GM23338 (cell line): ENCODE measurements at regions not wholly inside any gene's neighbourhood (a gene's known extent, or its start where the extent isn't known, plus 50 kb on each side); places are given as distances from the start of the nearest gene placed in this dataset.

Experiments
- ATAC-seq: fragments of 200-7000 bp; cut with Tn5 transposase; 3 replicates; pipeline ENCODE4 v1.9.1; 2020
- DNase-seq: peaks from one replicate; pipeline ENCODE4 v3.0.0-alpha.2; 2015; ENCODE audit warnings: low spot score
- H2AFZ ChIP-seq: fragments of 200-600 bp; sonication (generic); 2 replicates; pipeline ENCODE4 v1.8.0; 2016; ENCODE audit warnings: antibody characterized with exemption, mild to moderate bottlenecking, moderate library complexity
- H3F3A ChIP-seq: fragments of 200-600 bp; sonication (generic); replicated peaks from 2 replicates; pipeline ENCODE4 v1.8.0; 2017; ENCODE audit warnings: antibody characterized with exemption, mixed run types, low read depth
- H3K27ac ChIP-seq: fragments of 200-600 bp; sonication (generic); 2 replicates; pipeline ENCODE4 v1.6.1; 2016; ENCODE audit warnings: low read depth
- H3K27me3 ChIP-seq: fragments of 200-600 bp; sonication (generic); 2 replicates; pipeline ENCODE4 v1.8.0; 2016; ENCODE audit warnings: mild to moderate bottlenecking, mixed run types, moderate library complexity; ENCODE audit not compliant: insufficient read depth
- H3K36me3 ChIP-seq: fragments of 200-600 bp; sonication (generic); 2 replicates; pipeline ENCODE4 v1.8.0; 2016; ENCODE audit warnings: mild to moderate bottlenecking; ENCODE audit not compliant: insufficient read depth
- H3K4me1 ChIP-seq: fragments of 200-600 bp; sonication (generic); 2 replicates; pipeline ENCODE4 v1.8.0; 2016; ENCODE audit warnings: mild to moderate bottlenecking, moderate library complexity; ENCODE audit not compliant: insufficient read depth
- H3K4me2 ChIP-seq: fragments of 200-600 bp; sonication (generic); 2 replicates; pipeline ENCODE4 v1.7.1; 2017; ENCODE audit warnings: mixed run types
- H3K4me3 ChIP-seq: fragments of 200-600 bp; sonication (generic); 2 replicates; pipeline ENCODE4 v1.6.1; 2016; ENCODE audit warnings: mixed run types
- H3K79me2 ChIP-seq: fragments of 200-600 bp; sonication (generic); replicated peaks from 2 replicates; pipeline ENCODE4 v1.8.0; 2017; ENCODE audit warnings: mild to moderate bottlenecking; ENCODE audit not compliant: insufficient read depth
- H3K9me2 ChIP-seq: fragments of 200-600 bp; sonication (generic); 2 replicates; pipeline ENCODE4 v1.8.0; 2017; ENCODE audit not compliant: insufficient read depth
- H4K20me1 ChIP-seq: fragments of 200-600 bp; sonication (generic); replicated peaks from 2 replicates; pipeline ENCODE4 v1.8.0; 2017; ENCODE audit warnings: mild to moderate bottlenecking; ENCODE audit not compliant: insufficient read depth
- H3K27ac Mint-ChIP-seq: 2 replicates; pipeline ENCODE4 v1.8.0; 2020; ENCODE audit warnings: inconsistent platforms, mild to moderate bottlenecking, moderate library complexity, mixed read lengths
- H3K27me3 Mint-ChIP-seq: 3 replicates; pipeline ENCODE4 v1.8.0; 2022; ENCODE audit warnings: low read depth, mild to moderate bottlenecking, moderate library complexity, mixed read lengths, inconsistent platforms; ENCODE audit not compliant: insufficient read depth, poor library complexity
- H3K36me3 Mint-ChIP-seq: 3 replicates; pipeline ENCODE4 v1.8.0; 2021; ENCODE audit warnings: low read depth, mild to moderate bottlenecking, inconsistent platforms, moderate library complexity, mixed read lengths
- H3K4me1 Mint-ChIP-seq: 3 replicates; pipeline ENCODE4 v1.8.0; 2020; ENCODE audit warnings: mild to moderate bottlenecking, inconsistent platforms, mixed read lengths
- H3K4me3 Mint-ChIP-seq: 3 replicates; pipeline ENCODE4 v1.8.0; 2021; ENCODE audit warnings: moderate library complexity, mild to moderate bottlenecking, inconsistent platforms, mixed read lengths
- H3K9me3 Mint-ChIP-seq: 3 replicates; pipeline ENCODE4 v1.8.0; 2020; ENCODE audit warnings: moderate library complexity, mild to moderate bottlenecking, inconsistent platforms, mixed read lengths
- CREB1 ChIP-seq: fragments of 250-450 bp; sonication (Bioruptor Pico); IDR thresholded peaks from 2 replicates; pipeline ENCODE4 v1.5.0; 2020; ENCODE audit warnings: low read depth, mild to moderate bottlenecking, moderate library complexity
- EZH2 ChIP-seq: fragments of 200-600 bp; sonication (generic); IDR thresholded peaks from one replicate; pipeline ENCODE4 v1.8.0; 2017; ENCODE audit warnings: antibody characterized with exemption, mild to moderate bottlenecking, low read depth; ENCODE audit not compliant: unreplicated experiment
- EZH2phosphoT487 ChIP-seq: fragments of 200-600 bp; sonication (generic); IDR thresholded peaks from one replicate; pipeline ENCODE4 v1.8.1; 2018; ENCODE audit warnings: antibody characterized with exemption; ENCODE audit not compliant: unreplicated experiment
- JUNB ChIP-seq: IDR thresholded peaks from one replicate; pipeline ENCODE4 v1.6.1; 2016; ENCODE audit warnings: antibody characterized with exemption; ENCODE audit not compliant: unreplicated experiment
- NANOG ChIP-seq: IDR thresholded peaks from 2 replicates; pipeline ENCODE4 v1.6.1; 2016; ENCODE audit warnings: antibody characterized with exemption, borderline replicate concordance
- POLR2AphosphoS5 ChIP-seq: IDR thresholded peaks from 2 replicates; pipeline ENCODE4 v1.6.1; 2016; ENCODE audit warnings: antibody characterized with exemption, low read depth
- STAT1 ChIP-seq: IDR thresholded peaks from one replicate; pipeline ENCODE4 v1.6.1; 2016; ENCODE audit warnings: antibody characterized with exemption; ENCODE audit not compliant: unreplicated experiment
- ZNF114 ChIP-seq: fragments of 250-450 bp; sonication (Bioruptor Pico); IDR thresholded peaks from 2 replicates; pipeline ENCODE4 v1.5.0; 2020; ENCODE audit warnings: mild to moderate bottlenecking, moderate library complexity
- ZNF331 ChIP-seq: fragments of 250-450 bp; sonication (Bioruptor Pico); IDR thresholded peaks from 2 replicates; pipeline ENCODE4 v1.5.0; 2020; ENCODE audit warnings: low read depth, mild to moderate bottlenecking, moderate library complexity
- TF ChIP-seq, protein P1 (sequence below): IDR thresholded peaks from one replicate; pipeline ENCODE4 v1.6.1; 2018; ENCODE audit warnings: antibody characterized with exemption; ENCODE audit not compliant: unreplicated experiment
- TF ChIP-seq, protein P2 (sequence below): IDR thresholded peaks from 2 replicates; pipeline ENCODE4 v1.6.1; 2016; ENCODE audit warnings: antibody characterized with exemption
- TF ChIP-seq, protein P3 (sequence below): fragments of 250-450 bp; sonication (Bioruptor Pico); IDR thresholded peaks from 2 replicates; pipeline ENCODE4 v1.5.0; 2020; ENCODE audit warnings: mild to moderate bottlenecking, moderate library complexity
- TF ChIP-seq, protein P4 (sequence below), 2 experiments: fragments of 200-600 bp in 1 of 2; sonication (generic) in 1 of 2; conservative IDR thresholded peaks; 2 replicates each; pipeline versions ENCODE4 v1.5.1 to v1.6.1; 2016 to 2017; ENCODE audit warnings: antibody characterized with exemption in 2 of 2, low read depth in 2 of 2, mild to moderate bottlenecking in 2 of 2, moderate library complexity in 1 of 2

DNA sequence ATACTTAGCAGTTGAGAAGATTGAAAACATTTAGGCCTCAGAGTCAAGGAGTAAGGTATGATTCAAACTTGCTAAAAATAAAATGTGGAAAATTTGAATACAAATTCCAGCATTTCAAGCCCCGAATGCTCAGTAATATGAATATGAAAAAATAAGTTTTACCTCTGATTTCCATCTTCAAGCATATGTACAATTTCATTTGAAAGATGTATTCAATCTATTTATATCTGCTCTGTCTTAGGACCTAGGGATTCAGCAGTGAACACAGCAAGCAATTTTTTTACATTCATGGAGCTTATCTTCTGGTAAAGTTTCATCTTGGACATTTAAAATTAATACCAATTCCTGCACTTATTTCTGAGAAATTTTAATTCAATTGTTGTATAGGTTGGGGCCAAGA, 262.7 kb upstream of the FOXQ1 start:
- no peaks in the 10 kb centered on the region for H3F3A ChIP-seq
- H3K4me2 ChIP-seq = no peak overlapping the region
- no peaks in the 10 kb centered on the region for H3K79me2 ChIP-seq
- no peak overlapping the region for H3K4me3 Mint-ChIP-seq
- H2AFZ ChIP-seq = no peak overlapping the region
- H3K27ac Mint-ChIP-seq = no peak overlapping the region
- no peak for ATAC-seq
- H3K9me2 ChIP-seq = peaks cover 17% of the 10 kb centered on the region; the same call in 1 of the 2 replicates
- H3K9me3 Mint-ChIP-seq = no peaks in the 10 kb centered on the region; the same call in 2 of the 3 replicates
- no peak for DNase-seq
- no peak overlapping the region for H3K4me3 ChIP-seq
- H3K4me1 ChIP-seq = no peaks in the 10 kb centered on the region
- H4K20me1 ChIP-seq = no peaks in the 10 kb centered on the region
- H3K36me3 Mint-ChIP-seq = no peaks in the 10 kb centered on the region
- no peaks in the 10 kb centered on the region for H3K27me3 Mint-ChIP-seq
- H3K27ac ChIP-seq = no peak overlapping the region
- no peaks in the 10 kb centered on the region for H3K36me3 ChIP-seq
- H3K27me3 ChIP-seq = no peaks in the 10 kb centered on the region
- no peaks in the 10 kb centered on the region for H3K4me1 Mint-ChIP-seq
- TF ChIP-seq STAT1 (no peak), JUNB (no peak), EZH2phosphoT487 (no peak), ZNF331 (CRISPR knock-in tag) (no peak), CREB1 (CRISPR knock-in tag) (no peak), ZNF114 (CRISPR knock-in tag) (no peak), POLR2AphosphoS5 (no peak), EZH2 (no peak), NANOG (no peak)
- TF ChIP-seq, protein P1, sequence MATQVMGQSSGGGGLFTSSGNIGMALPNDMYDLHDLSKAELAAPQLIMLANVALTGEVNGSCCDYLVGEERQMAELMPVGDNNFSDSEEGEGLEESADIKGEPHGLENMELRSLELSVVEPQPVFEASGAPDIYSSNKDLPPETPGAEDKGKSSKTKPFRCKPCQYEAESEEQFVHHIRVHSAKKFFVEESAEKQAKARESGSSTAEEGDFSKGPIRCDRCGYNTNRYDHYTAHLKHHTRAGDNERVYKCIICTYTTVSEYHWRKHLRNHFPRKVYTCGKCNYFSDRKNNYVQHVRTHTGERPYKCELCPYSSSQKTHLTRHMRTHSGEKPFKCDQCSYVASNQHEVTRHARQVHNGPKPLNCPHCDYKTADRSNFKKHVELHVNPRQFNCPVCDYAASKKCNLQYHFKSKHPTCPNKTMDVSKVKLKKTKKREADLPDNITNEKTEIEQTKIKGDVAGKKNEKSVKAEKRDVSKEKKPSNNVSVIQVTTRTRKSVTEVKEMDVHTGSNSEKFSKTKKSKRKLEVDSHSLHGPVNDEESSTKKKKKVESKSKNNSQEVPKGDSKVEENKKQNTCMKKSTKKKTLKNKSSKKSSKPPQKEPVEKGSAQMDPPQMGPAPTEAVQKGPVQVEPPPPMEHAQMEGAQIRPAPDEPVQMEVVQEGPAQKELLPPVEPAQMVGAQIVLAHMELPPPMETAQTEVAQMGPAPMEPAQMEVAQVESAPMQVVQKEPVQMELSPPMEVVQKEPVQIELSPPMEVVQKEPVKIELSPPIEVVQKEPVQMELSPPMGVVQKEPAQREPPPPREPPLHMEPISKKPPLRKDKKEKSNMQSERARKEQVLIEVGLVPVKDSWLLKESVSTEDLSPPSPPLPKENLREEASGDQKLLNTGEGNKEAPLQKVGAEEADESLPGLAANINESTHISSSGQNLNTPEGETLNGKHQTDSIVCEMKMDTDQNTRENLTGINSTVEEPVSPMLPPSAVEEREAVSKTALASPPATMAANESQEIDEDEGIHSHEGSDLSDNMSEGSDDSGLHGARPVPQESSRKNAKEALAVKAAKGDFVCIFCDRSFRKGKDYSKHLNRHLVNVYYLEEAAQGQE = no peak
- TF ChIP-seq, protein P2, sequence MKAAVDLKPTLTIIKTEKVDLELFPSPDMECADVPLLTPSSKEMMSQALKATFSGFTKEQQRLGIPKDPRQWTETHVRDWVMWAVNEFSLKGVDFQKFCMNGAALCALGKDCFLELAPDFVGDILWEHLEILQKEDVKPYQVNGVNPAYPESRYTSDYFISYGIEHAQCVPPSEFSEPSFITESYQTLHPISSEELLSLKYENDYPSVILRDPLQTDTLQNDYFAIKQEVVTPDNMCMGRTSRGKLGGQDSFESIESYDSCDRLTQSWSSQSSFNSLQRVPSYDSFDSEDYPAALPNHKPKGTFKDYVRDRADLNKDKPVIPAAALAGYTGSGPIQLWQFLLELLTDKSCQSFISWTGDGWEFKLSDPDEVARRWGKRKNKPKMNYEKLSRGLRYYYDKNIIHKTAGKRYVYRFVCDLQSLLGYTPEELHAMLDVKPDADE = no peak
- TF ChIP-seq, protein P3, sequence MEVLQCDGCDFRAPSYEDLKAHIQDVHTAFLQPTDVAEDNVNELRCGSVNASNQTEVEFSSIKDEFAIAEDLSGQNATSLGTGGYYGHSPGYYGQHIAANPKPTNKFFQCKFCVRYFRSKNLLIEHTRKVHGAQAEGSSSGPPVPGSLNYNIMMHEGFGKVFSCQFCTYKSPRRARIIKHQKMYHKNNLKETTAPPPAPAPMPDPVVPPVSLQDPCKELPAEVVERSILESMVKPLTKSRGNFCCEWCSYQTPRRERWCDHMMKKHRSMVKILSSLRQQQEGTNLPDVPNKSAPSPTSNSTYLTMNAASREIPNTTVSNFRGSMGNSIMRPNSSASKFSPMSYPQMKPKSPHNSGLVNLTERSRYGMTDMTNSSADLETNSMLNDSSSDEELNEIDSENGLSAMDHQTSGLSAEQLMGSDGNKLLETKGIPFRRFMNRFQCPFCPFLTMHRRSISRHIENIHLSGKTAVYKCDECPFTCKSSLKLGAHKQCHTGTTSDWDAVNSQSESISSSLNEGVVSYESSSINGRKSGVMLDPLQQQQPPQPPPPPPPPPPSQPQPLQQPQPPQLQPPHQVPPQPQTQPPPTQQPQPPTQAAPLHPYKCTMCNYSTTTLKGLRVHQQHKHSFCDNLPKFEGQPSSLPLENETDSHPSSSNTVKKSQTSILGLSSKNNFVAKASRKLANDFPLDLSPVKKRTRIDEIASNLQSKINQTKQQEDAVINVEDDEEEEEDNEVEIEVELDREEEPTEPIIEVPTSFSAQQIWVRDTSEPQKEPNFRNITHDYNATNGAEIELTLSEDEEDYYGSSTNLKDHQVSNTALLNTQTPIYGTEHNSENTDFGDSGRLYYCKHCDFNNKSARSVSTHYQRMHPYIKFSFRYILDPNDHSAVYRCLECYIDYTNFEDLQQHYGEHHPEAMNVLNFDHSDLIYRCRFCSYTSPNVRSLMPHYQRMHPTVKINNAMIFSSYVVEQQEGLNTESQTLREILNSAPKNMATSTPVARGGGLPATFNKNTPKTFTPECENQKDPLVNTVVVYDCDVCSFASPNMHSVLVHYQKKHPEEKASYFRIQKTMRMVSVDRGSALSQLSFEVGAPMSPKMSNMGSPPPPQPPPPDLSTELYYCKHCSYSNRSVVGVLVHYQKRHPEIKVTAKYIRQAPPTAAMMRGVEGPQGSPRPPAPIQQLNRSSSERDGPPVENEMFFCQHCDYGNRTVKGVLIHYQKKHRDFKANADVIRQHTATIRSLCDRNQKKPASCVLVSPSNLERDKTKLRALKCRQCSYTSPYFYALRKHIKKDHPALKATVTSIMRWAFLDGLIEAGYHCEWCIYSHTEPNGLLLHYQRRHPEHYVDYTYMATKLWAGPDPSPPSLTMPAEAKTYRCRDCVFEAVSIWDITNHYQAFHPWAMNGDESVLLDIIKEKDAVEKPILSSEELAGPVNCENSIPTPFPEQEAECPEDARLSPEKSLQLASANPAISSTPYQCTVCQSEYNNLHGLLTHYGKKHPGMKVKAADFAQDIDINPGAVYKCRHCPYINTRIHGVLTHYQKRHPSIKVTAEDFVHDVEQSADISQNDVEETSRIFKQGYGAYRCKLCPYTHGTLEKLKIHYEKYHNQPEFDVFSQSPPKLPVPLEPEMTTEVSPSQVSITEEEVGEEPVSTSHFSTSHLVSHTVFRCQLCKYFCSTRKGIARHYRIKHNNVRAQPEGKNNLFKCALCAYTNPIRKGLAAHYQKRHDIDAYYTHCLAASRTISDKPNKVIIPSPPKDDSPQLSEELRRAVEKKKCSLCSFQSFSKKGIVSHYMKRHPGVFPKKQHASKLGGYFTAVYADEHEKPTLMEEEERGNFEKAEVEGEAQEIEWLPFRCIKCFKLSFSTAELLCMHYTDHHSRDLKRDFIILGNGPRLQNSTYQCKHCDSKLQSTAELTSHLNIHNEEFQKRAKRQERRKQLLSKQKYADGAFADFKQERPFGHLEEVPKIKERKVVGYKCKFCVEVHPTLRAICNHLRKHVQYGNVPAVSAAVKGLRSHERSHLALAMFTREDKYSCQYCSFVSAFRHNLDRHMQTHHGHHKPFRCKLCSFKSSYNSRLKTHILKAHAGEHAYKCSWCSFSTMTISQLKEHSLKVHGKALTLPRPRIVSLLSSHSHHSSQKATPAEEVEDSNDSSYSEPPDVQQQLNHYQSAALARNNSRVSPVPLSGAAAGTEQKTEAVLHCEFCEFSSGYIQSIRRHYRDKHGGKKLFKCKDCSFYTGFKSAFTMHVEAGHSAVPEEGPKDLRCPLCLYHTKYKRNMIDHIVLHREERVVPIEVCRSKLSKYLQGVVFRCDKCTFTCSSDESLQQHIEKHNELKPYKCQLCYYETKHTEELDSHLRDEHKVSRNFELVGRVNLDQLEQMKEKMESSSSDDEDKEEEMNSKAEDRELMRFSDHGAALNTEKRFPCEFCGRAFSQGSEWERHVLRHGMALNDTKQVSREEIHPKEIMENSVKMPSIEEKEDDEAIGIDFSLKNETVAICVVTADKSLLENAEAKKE (CRISPR knock-in tag) = no peak
- TF ChIP-seq, protein P4, sequence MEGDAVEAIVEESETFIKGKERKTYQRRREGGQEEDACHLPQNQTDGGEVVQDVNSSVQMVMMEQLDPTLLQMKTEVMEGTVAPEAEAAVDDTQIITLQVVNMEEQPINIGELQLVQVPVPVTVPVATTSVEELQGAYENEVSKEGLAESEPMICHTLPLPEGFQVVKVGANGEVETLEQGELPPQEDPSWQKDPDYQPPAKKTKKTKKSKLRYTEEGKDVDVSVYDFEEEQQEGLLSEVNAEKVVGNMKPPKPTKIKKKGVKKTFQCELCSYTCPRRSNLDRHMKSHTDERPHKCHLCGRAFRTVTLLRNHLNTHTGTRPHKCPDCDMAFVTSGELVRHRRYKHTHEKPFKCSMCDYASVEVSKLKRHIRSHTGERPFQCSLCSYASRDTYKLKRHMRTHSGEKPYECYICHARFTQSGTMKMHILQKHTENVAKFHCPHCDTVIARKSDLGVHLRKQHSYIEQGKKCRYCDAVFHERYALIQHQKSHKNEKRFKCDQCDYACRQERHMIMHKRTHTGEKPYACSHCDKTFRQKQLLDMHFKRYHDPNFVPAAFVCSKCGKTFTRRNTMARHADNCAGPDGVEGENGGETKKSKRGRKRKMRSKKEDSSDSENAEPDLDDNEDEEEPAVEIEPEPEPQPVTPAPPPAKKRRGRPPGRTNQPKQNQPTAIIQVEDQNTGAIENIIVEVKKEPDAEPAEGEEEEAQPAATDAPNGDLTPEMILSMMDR (conservative IDR thresholded peaks at IDR 0.05; ENCODE audit: low read depth in 2 of 2) = no peak
